ENCODE measurements at regions not wholly inside any gene's neighbourhood (a gene's known extent, or its start where the extent isn't known, plus 50 kb on each side); places are given as distances from the start of the nearest gene placed in this dataset.

DNA sequence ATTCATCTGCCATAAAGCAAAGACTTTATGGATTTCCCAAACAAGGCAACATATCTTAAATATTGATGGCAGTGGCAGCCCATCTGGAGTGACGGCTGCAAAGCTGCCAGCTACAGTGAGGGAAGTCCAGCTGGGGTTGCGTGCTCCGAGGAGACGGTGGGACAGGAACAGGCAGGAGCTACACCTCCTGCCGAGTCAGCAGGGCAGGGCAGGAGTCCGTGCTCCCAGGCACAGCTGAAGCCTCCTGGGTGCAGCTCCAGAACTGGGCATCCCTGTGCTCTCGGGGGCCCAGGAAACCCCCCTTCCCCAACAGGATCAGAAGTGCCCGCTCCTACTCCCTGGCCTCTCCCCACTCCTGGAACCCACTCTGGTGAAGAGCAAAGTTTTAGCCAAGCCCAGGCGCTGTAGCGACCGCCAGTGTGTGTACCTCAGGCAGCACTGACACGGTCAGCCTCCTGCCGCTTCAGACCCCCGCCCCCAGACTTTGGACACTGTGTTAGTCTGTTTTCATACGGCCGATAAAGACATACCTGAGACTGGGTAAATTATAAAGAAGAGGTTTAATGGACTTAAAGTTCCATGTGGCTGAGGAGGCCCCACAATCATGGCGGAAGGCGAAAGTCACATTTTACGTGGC lies 556.4 kb upstream of the CCDC54 start:
- DNase-seq (no peak), ATAC-seq (no peak)
- Mint-ChIP-seq H3K4me3 (no peak overlapping the region), H3K4me1 (peaks cover 3% of the 10 kb centered on the region), H3K27ac (no peak overlapping the region), H3K36me3 (no peaks in the 10 kb centered on the region), H3K27me3 (no peaks in the 10 kb centered on the region), H3K9me3 (ENCODE audit: low read depth) (no peaks in the 10 kb centered on the region)
- CTCF ChIA-PET, result no interaction called here

DNA sequence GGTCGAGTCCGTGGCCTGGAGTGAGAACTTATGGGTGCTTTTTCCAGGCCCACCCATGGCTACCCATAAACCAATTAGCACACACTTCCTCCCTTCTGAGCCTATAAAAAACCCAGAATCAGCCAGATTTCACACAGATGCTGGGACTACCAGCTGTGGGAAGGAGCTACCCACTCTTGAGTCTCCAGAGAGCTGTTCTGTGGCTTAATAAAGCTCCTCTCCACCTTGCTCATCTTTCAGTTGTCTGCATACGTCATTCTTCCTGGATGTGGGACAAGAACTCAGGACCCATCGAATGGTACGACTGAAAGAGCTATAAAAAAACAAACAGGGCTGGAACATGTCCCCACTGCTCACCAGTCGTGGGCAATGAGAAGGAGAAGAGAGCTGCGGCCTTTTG lies 555.4 kb upstream of the CCDC54 start:
- CTCF ChIA-PET, result no interaction called here
- H3K4me1 Mint-ChIP-seq, result peaks cover 5% of the 10 kb centered on the region
- DNase-seq (no peak), ATAC-seq (no peak)
- no peaks in the 10 kb centered on the region for H3K36me3 Mint-ChIP-seq
- H3K9me3 Mint-ChIP-seq (ENCODE audit: low read depth), result no peaks in the 10 kb centered on the region
- no peaks in the 10 kb centered on the region for H3K27me3 Mint-ChIP-seq
- no peak overlapping the region for H3K4me3 Mint-ChIP-seq
- no peak overlapping the region for H3K27ac Mint-ChIP-seq

GRCh38 chr3:106822204-106822603 lies 555.0 kb upstream of the CCDC54 start:
- Mint-ChIP-seq H3K4me3 (no peak overlapping the region), H3K27me3 (peaks cover 1% of the 10 kb centered on the region), H3K27ac (no peak overlapping the region), H3K36me3 (no peaks in the 10 kb centered on the region), H3K4me1 (peaks cover 7% of the 10 kb centered on the region), H3K9me3 (ENCODE audit: low read depth) (no peaks in the 10 kb centered on the region)
- ATAC-seq, result no peak
- CTCF ChIA-PET, result no interaction called here
- no peak for DNase-seq

GRCh38 chr3:106823701-106824100 lies 553.5 kb upstream of the CCDC54 start:
- peaks cover 3% of the 10 kb centered on the region for H3K27me3 Mint-ChIP-seq
- peaks cover 9% of the 10 kb centered on the region for H3K4me1 Mint-ChIP-seq
- no peaks in the 10 kb centered on the region for H3K9me3 Mint-ChIP-seq (ENCODE audit: low read depth)
- DNase-seq, result no peak
- ATAC-seq, result no peak
- CTCF ChIA-PET, result no interaction called here
- H3K36me3 Mint-ChIP-seq, result no peaks in the 10 kb centered on the region
- H3K27ac Mint-ChIP-seq, result no peak overlapping the region
- H3K4me3 Mint-ChIP-seq, result no peak overlapping the region

DNA sequence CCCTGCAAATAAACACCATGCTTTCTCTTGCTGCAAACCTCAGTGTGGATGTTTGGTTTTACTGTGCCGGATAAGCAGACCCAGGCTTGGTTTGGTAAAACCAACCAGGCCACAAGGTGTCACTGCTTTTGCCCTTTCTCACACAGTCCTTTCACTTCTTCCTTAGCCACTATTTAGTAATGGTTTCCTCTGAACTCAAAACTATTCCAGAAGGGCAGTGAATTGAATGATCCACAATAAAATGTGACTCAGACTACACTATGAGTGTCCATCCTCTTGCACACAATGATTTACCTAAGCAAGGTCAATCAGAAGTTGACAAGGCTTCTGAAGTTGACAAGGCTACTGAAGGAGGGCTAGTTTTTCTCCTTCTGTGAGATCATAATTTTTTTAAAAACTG lies 552.4 kb upstream of the CCDC54 start:
- H3K9me3 Mint-ChIP-seq (ENCODE audit: low read depth), result no peaks in the 10 kb centered on the region
- ATAC-seq (no peak), DNase-seq (no peak)
- H3K4me1 Mint-ChIP-seq, result peaks cover 9% of the 10 kb centered on the region
- no peak overlapping the region for H3K4me3 Mint-ChIP-seq
- H3K36me3 Mint-ChIP-seq, result no peaks in the 10 kb centered on the region
- peaks cover 3% of the 10 kb centered on the region for H3K27me3 Mint-ChIP-seq
- CTCF ChIA-PET, result no interaction called here
- no peak overlapping the region for H3K27ac Mint-ChIP-seq

- H3K36me3 Mint-ChIP-seq, result no peaks in the 10 kb centered on the region
- no peak overlapping the region for H3K4me3 Mint-ChIP-seq
- H3K4me1 Mint-ChIP-seq, result peaks cover 9% of the 10 kb centered on the region
- CTCF ChIA-PET, result interaction anchor here (0.6 kb wide), 1 partner anchor 253 kb away, joined by 3 read pairs; no protein-coding TSS in a partner anchor
- ATAC-seq (no peak), DNase-seq (no peak)
- H3K27ac Mint-ChIP-seq, result no peak overlapping the region
- H3K9me3 Mint-ChIP-seq (ENCODE audit: low read depth), result peaks cover 5% of the 10 kb centered on the region
- H3K27me3 Mint-ChIP-seq, result peaks cover 3% of the 10 kb centered on the region
Measured at GRCh38 chr3:106825962-106826605, 551.2 kb upstream of the CCDC54 start.

DNA sequence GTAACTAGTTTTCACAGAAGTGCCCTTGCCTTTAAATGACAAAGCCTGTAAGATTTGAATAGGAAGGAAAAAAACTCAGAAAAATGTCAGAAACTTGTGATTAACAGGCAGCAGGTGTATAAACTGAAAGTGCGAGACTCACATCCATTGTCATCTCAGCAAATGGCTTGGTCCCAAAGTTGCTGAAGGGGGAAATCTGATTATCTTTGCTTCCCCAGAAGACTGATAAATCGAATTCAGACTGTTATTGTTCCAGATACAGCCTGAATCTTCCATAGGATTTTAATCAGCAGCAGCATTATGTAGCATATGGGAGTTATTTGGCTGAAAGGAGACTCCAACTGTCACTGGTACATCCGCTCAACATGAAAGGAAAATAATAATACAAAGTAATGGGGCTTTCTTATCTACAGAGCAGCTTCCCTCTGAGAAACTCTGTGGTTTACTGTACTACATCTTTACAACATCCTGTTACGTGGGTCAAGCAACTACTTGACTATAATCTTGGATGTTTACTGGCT lies 550.4 kb upstream of the CCDC54 start:
- H3K4me1 Mint-ChIP-seq, result peaks cover 9% of the 10 kb centered on the region
- H3K4me3 Mint-ChIP-seq, result no peak overlapping the region
- ATAC-seq (no peak), DNase-seq (no peak)
- H3K9me3 Mint-ChIP-seq (ENCODE audit: low read depth), result peaks cover 6% of the 10 kb centered on the region
- CTCF ChIA-PET, result no interaction called here
- H3K27me3 Mint-ChIP-seq, result peaks cover 3% of the 10 kb centered on the region
- no peaks in the 10 kb centered on the region for H3K36me3 Mint-ChIP-seq
- no peak overlapping the region for H3K27ac Mint-ChIP-seq

GRCh38 chr3:106827515-106828213 lies 549.6 kb upstream of the CCDC54 start:
- ATAC-seq, result no peak
- peaks cover 9% of the 10 kb centered on the region for H3K9me3 Mint-ChIP-seq (ENCODE audit: low read depth)
- no peak overlapping the region for H3K4me3 Mint-ChIP-seq
- no peak overlapping the region for H3K27ac Mint-ChIP-seq
- no peaks in the 10 kb centered on the region for H3K36me3 Mint-ChIP-seq
- CTCF ChIA-PET, result interaction anchor here (1.0 kb wide), 1 partner anchor 237 kb away, joined by 3 read pairs; no protein-coding TSS in a partner anchor
- H3K27me3 Mint-ChIP-seq, result peaks cover 3% of the 10 kb centered on the region
- peaks cover 9% of the 10 kb centered on the region for H3K4me1 Mint-ChIP-seq
- no peak for DNase-seq

DNA sequence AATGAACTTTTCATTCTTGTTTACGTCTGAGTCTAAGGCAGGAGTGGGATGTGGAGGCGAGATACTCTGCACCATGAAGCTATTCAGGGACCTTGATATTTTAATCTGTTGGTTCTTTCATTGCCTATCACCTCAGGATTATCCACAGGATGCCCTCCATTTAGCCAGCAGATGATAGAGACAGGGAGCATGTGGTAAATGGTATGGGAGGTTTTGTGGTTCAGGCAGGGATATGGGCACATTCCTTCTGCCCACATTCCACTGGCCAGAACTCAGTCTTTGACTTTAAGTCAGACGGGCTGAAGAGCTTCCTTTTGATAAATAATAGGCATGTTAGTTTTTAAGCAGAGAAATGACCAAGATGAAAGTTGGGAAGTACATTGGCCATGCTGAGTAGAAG lies 548.0 kb upstream of the CCDC54 start:
- Mint-ChIP-seq H3K36me3 (no peaks in the 10 kb centered on the region), H3K27ac (no peak overlapping the region), H3K4me1 (peaks cover 9% of the 10 kb centered on the region), H3K27me3 (peaks cover 3% of the 10 kb centered on the region), H3K9me3 (ENCODE audit: low read depth) (peaks cover 9% of the 10 kb centered on the region), H3K4me3 (no peak overlapping the region)
- DNase-seq (no peak), ATAC-seq (no peak)
- CTCF ChIA-PET, result no interaction called here

DNA sequence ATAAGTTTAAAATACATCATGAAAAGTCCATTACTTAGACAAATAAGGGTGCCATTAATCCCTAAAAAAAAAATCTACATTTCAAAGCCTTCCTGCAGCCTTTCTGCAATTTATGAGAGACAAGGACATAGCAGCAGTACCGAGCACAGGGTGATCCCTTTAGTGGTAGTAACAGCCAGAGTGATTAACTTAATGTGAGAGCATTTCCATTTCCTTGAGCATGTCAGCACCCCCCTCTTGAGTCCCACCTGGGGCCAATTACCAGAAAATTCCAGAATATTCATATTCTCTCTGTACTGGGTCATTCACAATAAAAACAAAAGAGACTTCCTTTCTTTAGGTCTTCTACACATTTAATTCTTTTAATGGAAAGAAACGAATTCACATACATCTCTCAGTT lies 546.9 kb upstream of the CCDC54 start:
- Mint-ChIP-seq H3K36me3 (no peaks in the 10 kb centered on the region), H3K27me3 (peaks cover 3% of the 10 kb centered on the region), H3K4me1 (peaks cover 5% of the 10 kb centered on the region), H3K4me3 (no peak overlapping the region), H3K27ac (no peak overlapping the region), H3K9me3 (ENCODE audit: low read depth) (peaks cover 9% of the 10 kb centered on the region)
- no peak for DNase-seq
- no peak for ATAC-seq
- CTCF ChIA-PET, result no interaction called here

GRCh38 chr3:106836906-106837305 lies 540.3 kb upstream of the CCDC54 start:
- H3K4me1 Mint-ChIP-seq, result no peaks in the 10 kb centered on the region
- DNase-seq (no peak), ATAC-seq (no peak)

DNA sequence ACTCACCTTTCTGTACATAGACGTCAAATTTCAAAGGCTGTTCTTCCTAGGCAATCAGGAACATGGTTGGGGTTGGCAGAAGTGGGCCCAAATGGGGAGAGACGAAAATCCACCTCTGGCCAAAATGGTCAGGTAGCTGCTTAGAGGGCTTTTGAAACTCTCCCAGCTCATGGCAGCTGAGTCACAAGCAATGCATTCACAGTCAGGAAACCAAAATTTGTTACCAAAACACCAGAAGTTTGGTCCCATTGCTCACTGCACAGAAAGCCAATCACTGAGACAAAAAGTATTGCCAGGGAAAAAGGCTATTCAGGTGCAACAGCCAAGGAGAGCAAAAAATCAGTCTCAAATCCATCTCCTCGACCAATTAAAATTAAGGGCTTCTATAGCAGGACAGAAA lies 539.6 kb upstream of the CCDC54 start:
- CTCF ChIA-PET, result no interaction called here
- H3K27ac Mint-ChIP-seq, result no peak overlapping the region
- no peaks in the 10 kb centered on the region for H3K9me3 Mint-ChIP-seq (ENCODE audit: low read depth)
- no peak overlapping the region for H3K4me3 Mint-ChIP-seq
- no peaks in the 10 kb centered on the region for H3K27me3 Mint-ChIP-seq
- no peaks in the 10 kb centered on the region for H3K4me1 Mint-ChIP-seq
- H3K36me3 Mint-ChIP-seq, result no peaks in the 10 kb centered on the region
- ATAC-seq (no peak), DNase-seq (no peak)

More at GRCh38 chr3:106836906-106837305, 540.3 kb upstream of the CCDC54 start:
- CTCF ChIA-PET, result no interaction called here
- H3K27me3 Mint-ChIP-seq, result no peaks in the 10 kb centered on the region
- no peak overlapping the region for H3K27ac Mint-ChIP-seq
- peaks cover 2% of the 10 kb centered on the region for H3K9me3 Mint-ChIP-seq (ENCODE audit: low read depth)
- no peaks in the 10 kb centered on the region for H3K36me3 Mint-ChIP-seq
- H3K4me3 Mint-ChIP-seq, result no peak overlapping the region

DNA sequence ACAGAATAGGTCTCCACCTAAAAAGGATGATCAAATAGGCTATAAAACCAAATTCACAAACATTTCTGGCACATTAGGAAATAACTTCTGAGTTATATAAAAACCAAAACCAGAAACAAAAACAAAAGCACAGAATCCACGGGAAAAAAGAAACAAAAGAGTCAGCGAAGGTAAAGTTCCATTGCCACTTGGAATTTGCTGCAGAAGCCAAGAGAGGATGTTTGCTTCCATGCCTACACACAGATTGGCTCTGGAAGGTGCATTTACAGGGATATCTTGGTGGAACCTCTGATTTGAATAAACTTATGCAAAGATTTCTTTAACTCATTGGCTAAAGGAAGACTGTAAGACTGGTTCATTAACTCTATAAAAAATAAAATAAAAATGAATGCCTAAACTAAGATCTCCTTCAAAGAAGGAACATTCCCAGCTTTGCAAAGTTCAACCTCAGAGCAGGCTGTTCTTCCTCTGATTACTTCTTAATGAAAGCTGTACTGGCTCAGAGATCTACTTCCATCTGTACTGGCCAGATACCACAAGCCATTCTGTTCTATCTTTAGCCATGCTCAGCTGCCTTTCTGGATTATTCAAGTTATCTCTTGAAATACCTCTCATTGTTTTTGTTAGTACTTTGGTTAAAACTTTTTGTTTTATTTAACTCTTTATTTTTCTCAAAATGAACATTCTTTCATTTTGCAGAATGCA lies 537.5 kb upstream of the CCDC54 start:
- Mint-ChIP-seq H3K4me3 (no peak overlapping the region), H3K9me3 (ENCODE audit: low read depth) (no peaks in the 10 kb centered on the region), H3K4me1 (no peaks in the 10 kb centered on the region), H3K27me3 (no peaks in the 10 kb centered on the region), H3K27ac (no peak overlapping the region), H3K36me3 (no peaks in the 10 kb centered on the region)
- ATAC-seq (no peak), DNase-seq (no peak)
- CTCF ChIA-PET, result no interaction called here

Measured in activated CD8-positive, alpha-beta memory T cell treated with anti-CD3 and anti-CD28 coated beads, Interleukin-2, amount 10 ng/mL, durations not matched to agents 7 days and 5 days (primary cell).